A549 (cell line): ENCODE measurements at regions not wholly inside any gene's neighbourhood (a gene's known extent, or its start where the extent isn't known, plus 50 kb on each side); places are given as distances from the start of the nearest gene placed in this dataset.

Source experiments
- ATAC-seq, 2 experiments: fragments of 200-7000 bp in 1 of 2; fragments of >200 bp in 1 of 2; cut with Nextera tagmentation in 1 of 2; cut with Tn5 transposase in 1 of 2; 3 replicates each; pipeline versions ENCODE4 v1.8.0 to v1.9.1; 2018 to 2020; ENCODE audit warnings: mild to moderate bottlenecking in 1 of 2, moderate library complexity in 1 of 2
- CTCF ChIA-PET: fragments of 300-600 bp; sonication (Branson Sonifier 250); formaldehyde crosslinking; extraction: SDS; loops from one replicate; lab custom pipeline; 2021; ENCODE audit warnings: antibody characterized with exemption, inconsistent platforms; lab: Yijun Ruan, JAX
- POLR2A ChIA-PET: fragments of 350-600 bp; formaldehyde crosslinking; extraction: SDS; loops from one replicate; lab custom pipeline; 2021; ENCODE audit warnings: antibody characterized with exemption, inconsistent platforms; lab: Yijun Ruan, JAX
- DNase-seq, 2 experiments: peaks; one replicate each; pipeline versions ENCODE4 v3.0.0 to v3.0.0-alpha.2; 2011 to 2016; ENCODE audit warnings: low read depth in 1 of 2, low spot score in 1 of 2
- FAIRE-seq: peaks from 2 replicates; lab custom pipeline; 2011; peaks lifted over from hg19 to GRCh38; lab: Jason Lieb, UNC
- H3K27ac ChIP-seq, 2 experiments: fragments of >200 bp; sonication (Bioruptor Twin); formaldehyde crosslinking; 3 replicates each; pipeline ENCODE4 v1.5.1; 2016 to 2017
- H3K4me1 ChIP-seq: fragments of >200 bp; sonication (Bioruptor Twin); formaldehyde crosslinking; 3 replicates; pipeline ENCODE4 v1.6.1; 2016
- H3K4me2 ChIP-seq: fragments of >200 bp; sonication (Bioruptor Twin); formaldehyde crosslinking; 3 replicates; pipeline ENCODE4 v1.6.1; 2016
- H3K4me3 ChIP-seq: fragments of >200 bp; sonication (Bioruptor Twin); formaldehyde crosslinking; 3 replicates; pipeline ENCODE4 v1.5.1; 2016
- H3K9me3 ChIP-seq: fragments of >200 bp; sonication (Bioruptor Twin); formaldehyde crosslinking; 3 replicates; pipeline ENCODE4 v1.6.1; 2016
- BCL3 ChIP-seq: fragments of >200 bp; sonication (Bioruptor Twin); formaldehyde crosslinking; IDR thresholded peaks from 3 replicates; pipeline ENCODE4 v1.6.1; 2016
- CBX2 ChIP-seq: fragments of 200-600 bp; sonication (generic); IDR thresholded peaks from 2 replicates; pipeline ENCODE4 v1.6.1; 2016; ENCODE audit warnings: low read depth, mild to moderate bottlenecking, borderline replicate concordance
- CBX8 ChIP-seq: fragments of 200-600 bp; sonication (generic); IDR thresholded peaks from 2 replicates; pipeline ENCODE4 v1.6.1; 2016
- CEBPB ChIP-seq, 2 experiments: fragments of >200 bp in 1 of 2; sonication (Bioruptor Twin) in 1 of 2; formaldehyde crosslinking in 1 of 2; IDR thresholded peaks; 2 replicates each; pipeline ENCODE4 v1.6.1; 2012 to 2016
- CHD4 ChIP-seq: fragments of 200-600 bp; sonication (generic); IDR thresholded peaks from 2 replicates; pipeline ENCODE4 v1.6.1; 2016; ENCODE audit warnings: antibody characterized with exemption, mild to moderate bottlenecking, borderline replicate concordance
- EHMT2 ChIP-seq: fragments of 200-600 bp; sonication (generic); IDR thresholded peaks from 2 replicates; pipeline ENCODE4 v1.6.1; 2016; ENCODE audit warnings: antibody characterized with exemption, low read depth, mild to moderate bottlenecking, moderate library complexity
- ELK1 ChIP-seq: fragments of 150-350 bp; IDR thresholded peaks from 2 replicates; pipeline ENCODE4 v1.6.1; 2014; ENCODE audit warnings: low read depth, mild to moderate bottlenecking, low read length
- EP300 ChIP-seq, 2 experiments: fragments of >200 bp; sonication (Bioruptor Twin); formaldehyde crosslinking; IDR thresholded peaks; 2 replicates in 1 of 2; 3 replicates in 1 of 2; pipeline ENCODE4 v1.6.1; 2016 to 2017
- FOXS1 ChIP-seq: fragments of 250-450 bp; sonication (Bioruptor Pico); IDR thresholded peaks from 2 replicates; pipeline ENCODE4 v1.5.0; 2020; ENCODE audit warnings: mild to moderate bottlenecking, moderate library complexity
- GATA3 ChIP-seq: IDR thresholded peaks from 2 replicates; pipeline ENCODE4 v1.6.1; 2012; ENCODE audit warnings: borderline replicate concordance
- HES2 ChIP-seq: fragments of >200 bp; sonication (Bioruptor Twin); formaldehyde crosslinking; IDR thresholded peaks from 2 replicates; pipeline ENCODE4 v1.6.1; 2016
- HEYL ChIP-seq: fragments of 250-450 bp; sonication (Bioruptor Pico); IDR thresholded peaks from 2 replicates; pipeline ENCODE4 v1.8.0; 2021; ENCODE audit warnings: mild to moderate bottlenecking, moderate library complexity
- HMGXB4 ChIP-seq: fragments of 250-450 bp; sonication (Bioruptor Pico); IDR thresholded peaks from 2 replicates; pipeline ENCODE4 v1.5.0; 2021; ENCODE audit warnings: mild to moderate bottlenecking, moderate library complexity, borderline replicate concordance
- HOXB5 ChIP-seq: fragments of 250-450 bp; sonication (Bioruptor Pico); IDR thresholded peaks from 2 replicates; pipeline ENCODE4 v1.5.0; 2020; ENCODE audit warnings: mild to moderate bottlenecking, moderate library complexity
- JUN ChIP-seq, 2 experiments: fragments of >200 bp; sonication (Bioruptor Twin); formaldehyde crosslinking; IDR thresholded peaks; 2 replicates in 1 of 2; 3 replicates in 1 of 2; pipeline ENCODE4 v1.6.1; 2016 to 2017
- JUNB ChIP-seq: fragments of >200 bp; sonication (Bioruptor Twin); formaldehyde crosslinking; IDR thresholded peaks from 2 replicates; pipeline ENCODE4 v1.6.1; 2016
- KDM1A ChIP-seq: fragments of 200-600 bp; sonication (generic); IDR thresholded peaks from 2 replicates; pipeline ENCODE4 v1.6.1; 2016; ENCODE audit warnings: low read depth, mild to moderate bottlenecking
- MAZ ChIP-seq: fragments of 150-350 bp; IDR thresholded peaks from 2 replicates; pipeline ENCODE4 v1.6.1; 2014; ENCODE audit warnings: antibody characterized with exemption, low read depth, low read length, borderline replicate concordance
- MYC ChIP-seq: IDR thresholded peaks from 2 replicates; pipeline ENCODE4 v1.6.1; 2012; ENCODE audit warnings: mild to moderate bottlenecking, inconsistent platforms, low read length, improper control_type of control experiment, borderline replicate concordance
- NFE2L2 ChIP-seq: fragments of 150-350 bp; conservative IDR thresholded peaks from 2 replicates; pipeline ENCODE4 v1.6.1; 2014; ENCODE audit warnings: low read length
- NR3C1 ChIP-seq: fragments of >200 bp; sonication (Bioruptor Twin); formaldehyde crosslinking; IDR thresholded peaks from 3 replicates; pipeline ENCODE4 v1.6.1; 2017
- POLR2A ChIP-seq: IDR thresholded peaks from 2 replicates; pipeline ENCODE4 v1.6.1; 2012; ENCODE audit warnings: mild to moderate bottlenecking, low read length
- RARB ChIP-seq: fragments of 250-450 bp; sonication (Bioruptor Pico); IDR thresholded peaks from 2 replicates; pipeline ENCODE4 v1.8.0; 2021; ENCODE audit warnings: mild to moderate bottlenecking, moderate library complexity
- RFX5 ChIP-seq: fragments of 450-650 bp; IDR thresholded peaks from 2 replicates; pipeline ENCODE4 v1.7.1; 2014; ENCODE audit warnings: antibody characterized with exemption, mild to moderate bottlenecking, moderate library complexity
- RNF2 ChIP-seq: fragments of 200-600 bp; sonication (generic); IDR thresholded peaks from 2 replicates; pipeline ENCODE4 v1.6.1; 2016; ENCODE audit warnings: low read depth, mild to moderate bottlenecking, antibody characterized with exemption, moderate library complexity, borderline replicate concordance
- SMC3 ChIP-seq: fragments of >200 bp; sonication (Bioruptor Twin); formaldehyde crosslinking; IDR thresholded peaks from 3 replicates; pipeline ENCODE4 v1.6.1; 2018; ENCODE audit warnings: inconsistent platforms
- TFCP2L1 ChIP-seq: fragments of 250-450 bp; sonication (Bioruptor Pico); IDR thresholded peaks from 2 replicates; pipeline ENCODE4 v1.5.0; 2021; ENCODE audit warnings: mild to moderate bottlenecking
- TP53 ChIP-seq: fragments of 250-450 bp; sonication (Bioruptor Pico); IDR thresholded peaks from 2 replicates; pipeline ENCODE4 v1.5.0; 2021; ENCODE audit warnings: mild to moderate bottlenecking, moderate library complexity
- ZFP36 ChIP-seq: fragments of 450-650 bp; IDR thresholded peaks from 2 replicates; pipeline ENCODE4 v1.6.1; 2014; ENCODE audit warnings: borderline replicate concordance; ENCODE audit not compliant: partially characterized antibody
- ZSCAN20 ChIP-seq: fragments of 250-450 bp; sonication (Bioruptor Pico); IDR thresholded peaks from 2 replicates; pipeline ENCODE4 v1.8.0; 2022; ENCODE audit warnings: mild to moderate bottlenecking, moderate library complexity
- WGBS: methylation state at CpG from one replicate; pipeline ENCODE4 v1.1.6; 2017; ENCODE audit errors: missing lambda C conversion rate; 5-methylcytosine and 5-hydroxymethylcytosine counted together

- 56% methylated on average over 3 of the region's 3 CpGs for WGBS
- H3K27ac ChIP-seq: no peak overlapping the region
Observed at GRCh38 chr2:150885774-150886386, 375.8 kb downstream of the RBM43 start.

GRCh38 chr2:150885236-150885635 is 376.4 kb downstream of the RBM43 start:
- no peak overlapping the region for H3K4me3 ChIP-seq
- POLR2A ChIA-PET: no interaction called here
- TF ChIP-seq POLR2A (no peak), HMGXB4 (CRISPR knock-in tag) (no peak), FOXS1 (CRISPR knock-in tag) (no peak), MYC (no peak), CBX8 (no peak), CBX2 (no peak), ZSCAN20 (no peak), ZFP36 (no peak), GATA3 (no peak), HOXB5 (no peak), RFX5 (no peak), NR3C1 (no peak), HEYL (CRISPR knock-in tag) (no peak), EHMT2 (no peak), TP53 (CRISPR knock-in tag) (no peak), EP300 (IDR thresholded peaks at IDR 0.05) (no peak)
- TF ChIP-seq, all 56 proteins: peak for 0
- FAIRE-seq (no peak), DNase-seq (no peak), ATAC-seq (no peak)
- CTCF ChIA-PET: no interaction called here
- Histone ChIP-seq H3K27ac (no peak overlapping the region), H3K4me2 (no peak overlapping the region), H3K4me1 (no peaks in the 10 kb centered on the region), H3K9me3 (no peaks in the 10 kb centered on the region)
- WGBS: 89% methylated on average over 1 of the region's 1 CpG

More at GRCh38 chr2:150885774-150886386, 375.8 kb downstream of the RBM43 start:
- H3K9me3 ChIP-seq: no peaks in the 10 kb centered on the region
- no peaks in the 10 kb centered on the region for H3K4me1 ChIP-seq
- CTCF ChIA-PET: no interaction called here
- POLR2A ChIA-PET: no interaction called here
- TF ChIP-seq HES2 (no peak), CBX8 (no peak), NR3C1 (no peak), RARB (CRISPR knock-in tag) (no peak), KDM1A (no peak), JUNB (no peak), NFE2L2 (no peak), ELK1 (no peak), TFCP2L1 (CRISPR knock-in tag) (no peak), BCL3 (no peak), CHD4 (no peak), CEBPB (IDR thresholded peaks at IDR 0.05) (no peak), MAZ (no peak), SMC3 (no peak), HEYL (CRISPR knock-in tag) (no peak), RNF2 (no peak), JUN (IDR thresholded peaks at IDR 0.05) (no peak)
- FAIRE-seq (no peak), ATAC-seq (no peak), DNase-seq (no peak)
- H3K4me3 ChIP-seq: no peak overlapping the region
- H3K4me2 ChIP-seq: no peak overlapping the region
